ENCODE measurements at regions not wholly inside any gene's neighbourhood (a gene's known extent, or its start where the extent isn't known, plus 50 kb on each side); places are given as distances from the start of the nearest gene placed in this dataset.

GRCh38 chr1:58156124-58156468, 390.4 kb downstream of the OMA1 start:
- no peaks in the 10 kb centered on the region for H3K27me3 ChIP-seq
- no peaks in the 10 kb centered on the region for H3K9me3 ChIP-seq
- ATAC-seq (no peak), DNase-seq (no peak)
- peaks cover 0 to 25% (median 6%) of the 10 kb centered on the region in 4 donors for H3K4me1 ChIP-seq
- H3K4me3 ChIP-seq, result no peak overlapping the region
- no peak overlapping the region for H3K27ac ChIP-seq
- 83% methylated on average over 1 of the region's 1 CpG for WGBS (ENCODE audit: insufficient coverage, low coverage, low lambda C conversion rate, missing lambda C conversion rate)
- TF ChIP-seq POLR2A (IDR thresholded peaks at IDR 0.05), result no peak
- TF ChIP-seq, protein P1, sequence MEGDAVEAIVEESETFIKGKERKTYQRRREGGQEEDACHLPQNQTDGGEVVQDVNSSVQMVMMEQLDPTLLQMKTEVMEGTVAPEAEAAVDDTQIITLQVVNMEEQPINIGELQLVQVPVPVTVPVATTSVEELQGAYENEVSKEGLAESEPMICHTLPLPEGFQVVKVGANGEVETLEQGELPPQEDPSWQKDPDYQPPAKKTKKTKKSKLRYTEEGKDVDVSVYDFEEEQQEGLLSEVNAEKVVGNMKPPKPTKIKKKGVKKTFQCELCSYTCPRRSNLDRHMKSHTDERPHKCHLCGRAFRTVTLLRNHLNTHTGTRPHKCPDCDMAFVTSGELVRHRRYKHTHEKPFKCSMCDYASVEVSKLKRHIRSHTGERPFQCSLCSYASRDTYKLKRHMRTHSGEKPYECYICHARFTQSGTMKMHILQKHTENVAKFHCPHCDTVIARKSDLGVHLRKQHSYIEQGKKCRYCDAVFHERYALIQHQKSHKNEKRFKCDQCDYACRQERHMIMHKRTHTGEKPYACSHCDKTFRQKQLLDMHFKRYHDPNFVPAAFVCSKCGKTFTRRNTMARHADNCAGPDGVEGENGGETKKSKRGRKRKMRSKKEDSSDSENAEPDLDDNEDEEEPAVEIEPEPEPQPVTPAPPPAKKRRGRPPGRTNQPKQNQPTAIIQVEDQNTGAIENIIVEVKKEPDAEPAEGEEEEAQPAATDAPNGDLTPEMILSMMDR (IDR thresholded peaks at IDR 0.05), result no peak
- intact Hi-C loops (cut with DNase I), result no loop called here
- H3K36me3 ChIP-seq, result no peaks in the 10 kb centered on the region

DNA sequence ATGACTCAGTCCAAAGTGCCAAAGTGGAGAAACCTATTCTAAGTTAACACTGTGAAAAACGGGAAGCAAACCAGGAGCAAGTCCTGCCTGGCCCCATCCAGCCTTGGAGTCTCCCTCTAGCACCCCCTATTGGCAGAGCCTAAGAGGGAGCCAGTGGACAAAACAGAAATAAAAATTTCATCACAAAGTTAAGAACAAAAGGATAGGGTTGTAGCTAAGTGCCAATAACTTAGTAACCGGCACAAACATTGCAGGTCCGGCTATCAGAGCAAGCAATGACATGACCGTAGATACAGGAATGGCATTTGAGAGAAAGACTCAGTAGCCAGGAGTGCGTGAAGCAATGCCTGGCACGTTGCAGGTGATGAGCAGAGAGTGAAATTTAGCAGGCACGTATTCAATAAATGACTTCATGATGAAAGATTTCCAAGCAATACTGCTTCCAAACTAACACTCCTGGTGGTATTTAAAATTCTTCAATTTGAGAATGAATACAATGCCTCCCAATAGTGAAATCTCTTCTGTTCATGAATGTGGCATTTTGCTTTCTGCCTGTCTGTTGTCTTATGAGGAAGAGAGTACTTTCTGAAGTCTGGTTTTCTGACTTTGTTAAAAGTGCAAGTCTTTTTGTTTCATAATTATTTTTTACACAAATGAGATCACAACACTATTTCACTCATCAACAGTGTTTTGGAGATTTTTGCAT, 391.0 kb downstream of the OMA1 start:
- no peaks in the 10 kb centered on the region for H3K27me3 ChIP-seq
- no peaks in the 10 kb centered on the region for H3K9me3 ChIP-seq
- TF ChIP-seq, protein P1 (IDR thresholded peaks at IDR 0.05), result peak; percentile 34 to 77 (median 45)
- no peak for TF ChIP-seq POLR2A (IDR thresholded peaks at IDR 0.05)
- peak overlapping the region in 1 of 3 donors; percentile 19 for H3K27ac ChIP-seq
- intact Hi-C loops (cut with DNase I), result no loop called here
- DNase-seq (peak; percentile 51 to 63 (median 53)), ATAC-seq (peak; percentile 57 to 82 (median 71))
- no peaks in the 10 kb centered on the region for H3K36me3 ChIP-seq
- no peak overlapping the region for H3K4me3 ChIP-seq
- WGBS (ENCODE audit: insufficient coverage, low coverage, low lambda C conversion rate, missing lambda C conversion rate), result 29% methylated on average over 7 of the region's 7 CpGs
- H3K4me1 ChIP-seq, result peaks cover 0 to 25% (median 6%) of the 10 kb centered on the region in 4 donors

DNA sequence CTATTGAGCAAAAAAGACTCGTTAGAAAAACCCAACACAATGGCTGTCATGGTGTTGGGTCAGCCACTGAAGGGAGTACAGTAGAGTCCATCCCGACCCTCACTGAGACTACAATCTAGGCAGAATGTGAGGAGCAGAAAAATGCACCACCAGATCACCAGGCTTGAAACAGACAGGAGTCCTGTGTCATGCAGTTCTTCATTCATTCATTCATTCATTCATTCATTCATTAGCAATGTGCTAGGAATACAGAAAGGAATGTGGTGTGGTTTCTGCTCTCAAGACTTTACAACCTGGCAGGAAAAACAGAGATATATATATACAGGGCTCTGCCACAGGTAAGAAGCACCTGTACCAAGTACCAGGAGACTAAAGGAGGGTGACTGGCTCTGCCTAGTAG, 392.3 kb downstream of the OMA1 start:
- intact Hi-C loops (cut with DNase I), result no loop called here
- H3K27ac ChIP-seq, result no peak overlapping the region
- H3K4me1 ChIP-seq, result peaks cover 0 to 32% (median 6%) of the 10 kb centered on the region in 4 donors
- ATAC-seq (no peak), DNase-seq (no peak)
- no peaks in the 10 kb centered on the region for H3K9me3 ChIP-seq
- no peaks in the 10 kb centered on the region for H3K36me3 ChIP-seq
- no peaks in the 10 kb centered on the region for H3K27me3 ChIP-seq
- TF ChIP-seq, protein P1 (IDR thresholded peaks at IDR 0.05), result no peak
- TF ChIP-seq POLR2A (IDR thresholded peaks at IDR 0.05), result no peak
- no peak overlapping the region for H3K4me3 ChIP-seq
- 87% methylated on average over 2 of the region's 2 CpGs for WGBS (ENCODE audit: insufficient coverage, low coverage, low lambda C conversion rate, missing lambda C conversion rate)

- TF ChIP-seq, protein P1 (IDR thresholded peaks at IDR 0.05), result no peak
- no peak for TF ChIP-seq POLR2A (IDR thresholded peaks at IDR 0.05)
- Histone ChIP-seq H3K27me3 (no peaks in the 10 kb centered on the region), H3K4me3 (no peak overlapping the region), H3K36me3 (no peaks in the 10 kb centered on the region), H3K9me3 (no peaks in the 10 kb centered on the region), H3K4me1 (peaks cover 0 to 38% (median 6%) of the 10 kb centered on the region in 4 donors), H3K27ac (peak overlapping the region in 1 of 3 donors; percentile 31)
- peak in 1 of 3 donors; percentile 48 for DNase-seq
- 16% methylated on average over 3 of the region's 3 CpGs for WGBS (ENCODE audit: insufficient coverage, low coverage, low lambda C conversion rate, missing lambda C conversion rate)
- intact Hi-C loops (cut with DNase I), result no loop called here
- peak; percentile 52 to 75 (median 62) for ATAC-seq
Measured at GRCh38 chr1:58152697-58153096, 393.8 kb downstream of the OMA1 start.
